ENCODE measurements at regions not wholly inside any gene's neighbourhood (a gene's known extent, or its start where the extent isn't known, plus 50 kb on each side); places are given as distances from the start of the nearest gene placed in this dataset.
"Not testable (repeated sequence)": the region's sequence is repeated elsewhere in the genome, so short reads cannot be mapped to it uniquely, and the experiment has no call there.

DNA sequence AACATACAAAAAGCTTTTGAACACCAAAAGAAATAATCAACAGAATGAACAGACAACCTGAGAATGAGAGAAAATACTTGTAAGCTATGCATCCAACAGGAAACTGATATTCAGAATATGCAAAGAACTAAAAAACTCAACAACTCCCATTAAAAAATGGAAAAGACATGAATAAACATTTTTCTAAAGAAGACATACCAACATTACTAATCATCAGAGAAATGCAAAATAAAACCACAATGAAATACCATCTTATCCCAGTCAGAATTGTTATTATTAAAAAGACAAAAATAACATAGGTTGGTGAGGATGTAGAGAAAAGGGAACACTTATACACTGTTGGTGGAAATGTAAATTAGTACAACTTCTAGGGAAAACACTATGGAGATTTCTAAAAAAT lies 1161.9 kb downstream of the PCDH19 start:
- DNase-seq: no peak
- no peaks in the 10 kb centered on the region for H3K27me3 ChIP-seq
- no peaks in the 10 kb centered on the region for H3K9me3 ChIP-seq (replicated peaks in 1 of 3)
- TF ChIP-seq POLR2A (IDR thresholded peaks at IDR 0.05): no peak
- TF ChIP-seq, protein P1, sequence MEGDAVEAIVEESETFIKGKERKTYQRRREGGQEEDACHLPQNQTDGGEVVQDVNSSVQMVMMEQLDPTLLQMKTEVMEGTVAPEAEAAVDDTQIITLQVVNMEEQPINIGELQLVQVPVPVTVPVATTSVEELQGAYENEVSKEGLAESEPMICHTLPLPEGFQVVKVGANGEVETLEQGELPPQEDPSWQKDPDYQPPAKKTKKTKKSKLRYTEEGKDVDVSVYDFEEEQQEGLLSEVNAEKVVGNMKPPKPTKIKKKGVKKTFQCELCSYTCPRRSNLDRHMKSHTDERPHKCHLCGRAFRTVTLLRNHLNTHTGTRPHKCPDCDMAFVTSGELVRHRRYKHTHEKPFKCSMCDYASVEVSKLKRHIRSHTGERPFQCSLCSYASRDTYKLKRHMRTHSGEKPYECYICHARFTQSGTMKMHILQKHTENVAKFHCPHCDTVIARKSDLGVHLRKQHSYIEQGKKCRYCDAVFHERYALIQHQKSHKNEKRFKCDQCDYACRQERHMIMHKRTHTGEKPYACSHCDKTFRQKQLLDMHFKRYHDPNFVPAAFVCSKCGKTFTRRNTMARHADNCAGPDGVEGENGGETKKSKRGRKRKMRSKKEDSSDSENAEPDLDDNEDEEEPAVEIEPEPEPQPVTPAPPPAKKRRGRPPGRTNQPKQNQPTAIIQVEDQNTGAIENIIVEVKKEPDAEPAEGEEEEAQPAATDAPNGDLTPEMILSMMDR (IDR thresholded peaks at IDR 0.05): no peak
- no peak overlapping the region for H3K4me3 ChIP-seq
- H3K4me1 ChIP-seq (replicated peaks in 1 of 2): no peaks in the 10 kb centered on the region
- H3K36me3 ChIP-seq (replicated peaks in 1 of 2): no peaks in the 10 kb centered on the region
- no peak overlapping the region for H3K27ac ChIP-seq
- intact Hi-C loops (cut with DNase I): no loop called here

DNA sequence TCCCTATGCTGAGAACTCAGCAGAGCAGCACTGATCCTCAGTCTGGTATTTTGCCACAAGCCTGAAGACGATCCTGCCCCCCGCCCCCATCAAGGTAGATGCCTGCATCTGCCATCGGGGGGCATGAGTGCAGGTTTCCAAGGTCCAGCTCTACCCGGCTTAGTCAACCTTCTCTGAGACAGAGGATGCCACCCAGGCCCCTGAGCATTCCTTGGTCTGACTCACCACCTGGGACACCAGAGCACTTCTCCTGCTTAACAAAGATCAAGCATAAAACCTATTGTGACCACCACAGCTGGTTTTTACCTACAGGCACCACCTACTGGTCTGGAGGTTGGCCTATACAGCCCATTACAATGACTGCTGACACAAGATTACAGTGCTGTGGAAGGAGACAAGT lies 1168.1 kb downstream of the PCDH19 start:
- intact Hi-C loops (cut with DNase I): no loop called here
- 59 to 82% (median 72%) methylated on average over 1 to 4 of the region's 4 CpGs for WGBS, 4 donors
- H3K27me3 ChIP-seq: no peaks in the 10 kb centered on the region

DNA sequence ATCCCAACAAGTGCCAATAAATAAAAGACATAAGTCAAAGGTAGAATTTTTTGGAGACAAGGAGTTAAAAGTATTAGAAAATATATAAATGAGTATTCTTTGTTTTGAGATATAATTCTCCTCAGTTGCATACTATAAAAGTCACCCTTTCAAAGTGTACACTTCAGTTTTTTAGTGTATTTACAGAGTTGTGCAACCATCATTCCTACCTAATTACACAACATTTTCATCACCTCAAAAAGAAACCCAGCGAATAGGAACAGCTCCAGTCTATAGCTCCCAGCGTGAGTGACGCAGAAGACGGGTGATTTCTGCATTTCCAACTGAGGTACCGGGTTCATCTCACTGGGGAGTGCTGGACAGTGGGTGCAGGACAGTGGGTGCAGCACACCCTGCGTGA lies 1175.7 kb downstream of the PCDH19 start:
- DNase-seq; H3K36me3 ChIP-seq (replicated peaks in 1 of 2); H3K4me3 ChIP-seq; H3K27me3 ChIP-seq; intact Hi-C loops (cut with DNase I); H3K9me3 ChIP-seq (replicated peaks in 1 of 3); H3K27ac ChIP-seq; H3K4me1 ChIP-seq (replicated peaks in 1 of 2): not testable (repeated sequence)
- 79 to 98% (median 85%) methylated on average over 6 of the region's 6 CpGs for WGBS, 4 donors

More for the DNA sequence above, 1168.1 kb downstream of the PCDH19 start:
- no peaks in the 10 kb centered on the region for H3K36me3 ChIP-seq (replicated peaks in 1 of 2)
- no peaks in the 10 kb centered on the region for H3K9me3 ChIP-seq (replicated peaks in 1 of 3)
- no peak overlapping the region for H3K4me3 ChIP-seq
- H3K27ac ChIP-seq: no peak overlapping the region
- no peak for TF ChIP-seq POLR2A (IDR thresholded peaks at IDR 0.05)
- TF ChIP-seq, protein P1 (IDR thresholded peaks at IDR 0.05): no peak
- DNase-seq: no peak
- no peaks in the 10 kb centered on the region for H3K4me1 ChIP-seq (replicated peaks in 1 of 2)

DNA sequence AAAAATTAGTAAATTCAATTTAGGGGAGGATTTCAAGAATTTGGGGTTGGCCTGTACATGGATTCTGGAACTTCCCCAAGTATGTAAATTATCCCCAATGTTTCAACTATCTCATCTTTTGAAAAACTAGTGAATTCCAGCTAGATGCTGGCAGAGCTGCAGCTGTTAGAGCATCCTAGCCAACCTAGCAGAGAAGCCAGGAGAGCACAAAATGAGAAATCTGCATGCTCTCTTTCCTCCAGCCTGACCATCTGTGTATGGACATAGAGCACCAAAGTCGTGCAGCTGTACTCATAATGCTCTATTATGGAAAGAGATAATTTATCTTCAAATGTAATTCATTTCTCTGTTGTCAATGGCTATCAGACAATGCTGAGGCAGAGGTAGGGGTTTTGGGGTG lies 1217.7 kb downstream of the PCDH19 start:
- Histone ChIP-seq H3K4me1 (replicated peaks in 1 of 2) (no peaks in the 10 kb centered on the region), H3K27ac (no peak overlapping the region), H3K36me3 (replicated peaks in 1 of 2) (no peaks in the 10 kb centered on the region), H3K27me3 (no peaks in the 10 kb centered on the region), H3K9me3 (replicated peaks in 1 of 3) (no peaks in the 10 kb centered on the region), H3K4me3 (no peak overlapping the region)
- TF ChIP-seq, protein P1 (IDR thresholded peaks at IDR 0.05): no peak
- no peak for TF ChIP-seq POLR2A (IDR thresholded peaks at IDR 0.05)
- WGBS, 4 donors: 20 to 50% (median 33%) methylated on average over 1 of the region's 1 CpG
- DNase-seq: no peak
- intact Hi-C loops (cut with DNase I): no loop called here

DNA sequence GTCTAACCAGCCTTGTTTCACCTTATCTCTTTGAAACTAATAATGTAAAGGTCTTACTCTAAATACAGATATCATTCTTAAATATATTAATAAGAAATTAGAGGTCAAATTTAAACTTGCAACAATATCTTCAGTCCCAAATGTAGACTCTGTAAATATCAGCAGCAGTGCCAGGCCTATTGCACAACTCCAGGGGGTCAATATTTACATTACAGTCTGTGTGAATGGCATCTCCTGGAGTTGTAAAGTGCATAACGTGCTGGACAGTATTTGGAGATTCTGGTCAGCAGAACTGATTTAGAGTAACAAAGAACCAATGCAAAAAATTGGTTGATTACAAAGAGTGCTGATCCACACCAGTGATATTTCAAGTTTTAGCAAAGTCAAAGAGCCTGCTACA lies 1225.9 kb downstream of the PCDH19 start:
- Histone ChIP-seq H3K27me3 (peaks cover 11% of the 10 kb centered on the region), H3K9me3 (replicated peaks in 1 of 3) (no peaks in the 10 kb centered on the region), H3K36me3 (replicated peaks in 1 of 2) (no peaks in the 10 kb centered on the region), H3K4me3 (no peak overlapping the region), H3K4me1 (replicated peaks in 1 of 2) (no peaks in the 10 kb centered on the region), H3K27ac (no peak overlapping the region)
- TF ChIP-seq, protein P1 (IDR thresholded peaks at IDR 0.05): no peak
- TF ChIP-seq POLR2A (IDR thresholded peaks at IDR 0.05): no peak
- intact Hi-C loops (cut with DNase I): no loop called here
- DNase-seq: no peak
- WGBS, 4 donors: 32 to 62% (median 51%) methylated on average over 1 of the region's 1 CpG

Data from adrenal gland (tissue), 9 donors.